ENCODE measurements at regions not wholly inside any gene's neighbourhood (a gene's known extent, or its start where the extent isn't known, plus 50 kb on each side); places are given as distances from the start of the nearest gene placed in this dataset.
"Not testable (repeated sequence)": the region's sequence is repeated elsewhere in the genome, so short reads cannot be mapped to it uniquely, and the experiment has no call there.

- in situ Hi-C loops (cut with HindIII; ENCODE audit: low pct_ligation_motif_present, low sequenced_read_pairs), result no loop called here
- Histone ChIP-seq H3K4me3 (ENCODE audit: low read depth, low read length) (no peak overlapping the region), H3K27me3 (replicated peaks) (no peaks in the 10 kb centered on the region), H3K36me3 (replicated peaks) (no peaks in the 10 kb centered on the region), H3K27ac (no peak overlapping the region)
- no peak for DNase-seq
- no peak for TF ChIP-seq CTCF (IDR thresholded peaks at IDR 0.05; ENCODE audit: low read depth, low read length, missing control alignments)
Measured at GRCh38 chr11:25272214-25272613, 775.4 kb downstream of the LUZP2 start.

GRCh38 chr11:25280821-25281220 lies 784.0 kb downstream of the LUZP2 start:
- H3K36me3 ChIP-seq (replicated peaks), result not testable (repeated sequence)

GRCh38 chr11:25293166-25293565 lies 796.3 kb downstream of the LUZP2 start:
- Histone ChIP-seq H3K27ac (no peak overlapping the region), H3K36me3 (replicated peaks) (no peaks in the 10 kb centered on the region), H3K27me3 (replicated peaks) (no peaks in the 10 kb centered on the region), H3K4me3 (ENCODE audit: low read depth, low read length) (no peak overlapping the region)
- in situ Hi-C loops (cut with HindIII; ENCODE audit: low pct_ligation_motif_present, low sequenced_read_pairs), result no loop called here
- no peak for DNase-seq
- no peak for TF ChIP-seq CTCF (IDR thresholded peaks at IDR 0.05; ENCODE audit: low read depth, low read length, missing control alignments)

More at GRCh38 chr11:25280821-25281220, 784.0 kb downstream of the LUZP2 start:
- H3K4me3 ChIP-seq (ENCODE audit: low read depth, low read length); in situ Hi-C loops (cut with HindIII; ENCODE audit: low pct_ligation_motif_present, low sequenced_read_pairs); H3K27me3 ChIP-seq (replicated peaks); H3K27ac ChIP-seq; DNase-seq: not testable (repeated sequence)

- no peak overlapping the region for H3K27ac ChIP-seq
- no peak overlapping the region for H3K4me3 ChIP-seq (ENCODE audit: low read depth, low read length)
- H3K27me3 ChIP-seq (replicated peaks), result no peaks in the 10 kb centered on the region
- no peak for DNase-seq
- H3K36me3 ChIP-seq (replicated peaks), result no peaks in the 10 kb centered on the region
- in situ Hi-C loops (cut with HindIII; ENCODE audit: low pct_ligation_motif_present, low sequenced_read_pairs), result no loop called here
- TF ChIP-seq CTCF (IDR thresholded peaks at IDR 0.05; ENCODE audit: low read depth, low read length, missing control alignments), result no peak
Measured at GRCh38 chr11:25298450-25298849, 801.6 kb downstream of the LUZP2 start.

GRCh38 chr11:25309818-25310217 lies 813.0 kb downstream of the LUZP2 start:
- in situ Hi-C loops (cut with HindIII; ENCODE audit: low pct_ligation_motif_present, low sequenced_read_pairs), result no loop called here
- Histone ChIP-seq H3K27ac (no peak overlapping the region), H3K27me3 (replicated peaks) (no peaks in the 10 kb centered on the region), H3K36me3 (replicated peaks) (no peaks in the 10 kb centered on the region), H3K4me3 (ENCODE audit: low read depth, low read length) (no peak overlapping the region)
- no peak for TF ChIP-seq CTCF (IDR thresholded peaks at IDR 0.05; ENCODE audit: low read depth, low read length, missing control alignments)
- no peak for DNase-seq

GRCh38 chr11:25317216-25317615 lies 820.4 kb downstream of the LUZP2 start:
- Histone ChIP-seq H3K27ac (no peak overlapping the region), H3K36me3 (replicated peaks) (no peaks in the 10 kb centered on the region), H3K4me3 (ENCODE audit: low read depth, low read length) (no peak overlapping the region), H3K27me3 (replicated peaks) (no peaks in the 10 kb centered on the region)
- in situ Hi-C loops (cut with HindIII; ENCODE audit: low pct_ligation_motif_present, low sequenced_read_pairs), result no loop called here
- TF ChIP-seq CTCF (IDR thresholded peaks at IDR 0.05; ENCODE audit: low read depth, low read length, missing control alignments), result no peak
- no peak for DNase-seq

Measured in brain microvascular endothelial cell (primary cell).